Non-pigmented ciliary epithelial cell (primary cell): ENCODE measurements at regions not wholly inside any gene's neighbourhood (a gene's known extent, or its start where the extent isn't known, plus 50 kb on each side); places are given as distances from the start of the nearest gene placed in this dataset.

Experiments used
- DNase-seq: peaks from one replicate; pipeline ENCODE4 v3.0.0-alpha.2; 2010; ENCODE audit warnings: low read depth

DNA sequence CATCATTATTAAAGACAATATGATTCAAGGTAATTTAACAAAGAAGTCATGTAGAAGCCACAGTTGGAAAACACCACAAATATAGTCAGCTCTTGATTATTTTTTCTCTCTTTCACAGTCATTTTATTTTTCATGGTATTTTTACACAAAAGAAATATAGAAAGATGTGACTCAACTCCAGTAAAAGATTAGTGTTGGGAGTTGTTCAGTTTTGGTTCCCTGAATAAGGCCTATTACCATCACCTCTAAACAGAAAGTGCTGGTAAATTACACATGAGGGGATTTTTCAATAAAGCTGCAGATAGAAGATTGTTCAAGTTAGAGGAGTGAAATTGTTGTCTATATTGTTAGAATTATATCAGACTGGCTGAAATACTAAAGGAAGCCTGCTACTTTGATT lies 107.0 kb downstream of the DDIT4L start:
- DNase-seq: no peak

DNA sequence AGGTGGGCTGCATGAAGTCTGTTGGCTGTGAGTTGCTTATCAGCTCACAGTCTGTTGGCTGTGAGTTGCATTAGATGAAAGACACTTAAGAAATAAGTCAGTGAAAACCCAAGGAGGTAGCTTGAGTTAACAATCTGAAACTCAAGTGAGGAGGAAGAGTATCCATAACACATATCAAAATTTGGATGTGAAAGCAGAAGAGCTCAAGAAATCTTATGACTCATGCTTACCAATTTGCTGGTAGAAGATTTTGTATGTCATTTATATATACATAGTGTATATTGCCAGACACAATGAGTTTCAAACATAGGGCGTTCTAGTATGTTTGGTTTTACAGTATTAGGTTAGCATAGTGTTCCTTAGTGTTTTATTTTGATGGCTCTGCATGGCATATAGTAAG lies 107.4 kb downstream of the DDIT4L start:
- DNase-seq: no peak

DNA sequence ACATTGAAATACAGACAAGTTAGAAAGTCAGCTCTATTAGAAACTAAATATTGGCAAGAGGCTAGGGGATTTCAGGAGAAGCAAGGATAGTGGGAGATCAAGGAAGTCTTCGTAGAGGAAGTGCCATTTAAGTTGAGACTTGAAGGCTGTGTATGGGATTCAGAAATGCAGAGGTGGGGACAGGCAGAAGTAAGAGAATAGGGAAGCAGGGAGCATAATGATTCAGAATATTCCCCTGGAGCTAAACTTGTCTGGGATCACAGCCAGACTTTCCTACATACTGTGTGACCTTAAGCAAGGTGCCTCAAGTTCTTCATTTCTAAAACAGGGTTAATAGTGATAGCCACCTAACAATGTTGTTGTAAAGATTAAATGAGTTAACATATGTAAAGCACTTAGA lies 108.8 kb downstream of the DDIT4L start:
- DNase-seq: no peak

DNA sequence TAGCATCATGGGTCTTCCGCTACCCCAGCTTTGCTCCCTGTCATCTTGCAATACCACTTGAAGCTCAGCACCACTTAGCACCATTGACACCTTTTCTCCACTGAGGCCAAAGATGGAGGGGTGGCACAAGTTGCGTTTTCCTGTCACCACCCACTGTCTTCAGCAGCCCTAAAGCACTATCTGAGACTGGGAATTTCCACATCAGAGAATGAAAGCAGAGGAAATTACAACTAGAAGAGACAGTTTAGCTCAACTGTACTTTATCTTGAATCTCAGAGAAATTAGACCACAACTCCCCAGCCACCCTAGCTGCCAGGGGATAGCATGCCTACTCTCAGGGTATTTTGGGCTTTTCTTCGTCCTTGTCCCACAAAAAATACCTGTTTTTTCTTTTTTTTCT lies 111.0 kb downstream of the DDIT4L start:
- no peak for DNase-seq

DNA sequence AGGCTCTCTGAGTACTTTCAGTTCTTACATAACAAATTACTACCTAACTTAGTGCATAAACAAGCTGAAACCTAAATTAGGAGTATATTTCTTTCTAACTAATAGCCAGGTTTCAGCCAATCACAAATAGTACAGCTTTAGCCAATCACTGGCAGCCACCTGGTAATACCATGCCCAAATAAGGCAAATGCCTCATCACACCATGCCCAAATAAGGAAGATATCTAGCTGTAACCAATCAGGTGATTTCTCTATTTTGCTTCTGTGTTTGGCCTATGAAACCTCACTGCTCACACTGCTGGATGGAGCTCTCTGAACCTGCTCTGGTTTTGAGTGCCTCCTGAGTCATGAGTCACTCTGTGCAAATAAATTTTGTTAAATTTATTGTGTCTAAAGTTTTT lies 113.5 kb downstream of the DDIT4L start:
- DNase-seq: no peak

DNA sequence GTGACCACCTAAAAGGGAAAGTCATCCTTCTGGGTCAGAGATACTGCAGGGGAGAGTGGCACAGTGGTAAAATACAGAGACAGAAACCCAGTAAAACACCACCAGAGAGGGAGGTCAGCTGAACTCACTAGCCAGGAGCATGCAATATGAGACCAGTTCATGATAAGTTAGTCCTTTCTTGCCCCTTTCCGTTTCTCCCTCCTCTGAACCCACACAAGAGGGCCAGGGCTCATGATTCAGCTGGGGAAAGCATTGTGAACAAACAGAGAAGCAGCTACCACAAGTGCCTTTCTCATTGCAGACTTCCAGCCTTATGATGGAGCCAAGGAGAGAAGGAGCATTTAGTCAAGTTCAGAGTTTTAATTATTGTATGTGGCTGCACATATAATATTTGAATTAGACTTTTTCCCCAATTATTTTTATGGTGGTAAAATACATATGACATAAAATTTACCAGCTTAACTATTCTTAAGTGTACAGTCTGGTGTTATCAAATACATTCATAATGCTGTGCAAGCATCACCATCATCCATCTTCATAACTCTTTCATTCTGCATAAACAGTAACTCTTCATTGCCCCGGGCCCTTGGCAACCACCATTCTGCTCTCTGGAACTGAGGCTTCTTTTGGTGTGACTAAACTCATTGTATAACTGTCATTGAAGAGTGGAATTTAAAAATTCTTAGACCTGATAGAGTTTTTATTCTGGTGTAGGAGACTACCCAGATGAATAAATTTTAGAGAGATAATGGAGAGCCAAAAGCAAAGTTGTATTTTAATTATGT lies 114.6 kb downstream of the DDIT4L start:
- DNase-seq: no peak

DNA sequence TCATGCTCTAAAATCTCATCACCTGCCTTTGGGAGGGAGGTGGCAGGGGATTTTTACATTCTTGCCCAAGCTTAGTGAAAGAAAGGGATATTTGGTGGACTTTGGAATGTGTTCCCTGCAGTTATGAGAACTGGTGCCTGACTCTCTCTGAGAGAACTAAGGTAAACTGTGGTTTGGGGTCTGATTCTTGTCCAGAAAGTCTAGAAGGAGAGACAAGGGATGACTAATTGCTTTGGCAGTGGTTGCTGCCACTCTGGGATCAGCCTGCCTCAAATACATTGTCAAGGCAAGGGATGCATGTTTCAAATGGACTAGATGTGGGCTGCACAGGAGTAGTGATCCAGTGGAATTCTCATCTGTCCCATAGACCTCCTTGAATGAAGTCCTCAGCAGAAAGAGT lies 115.2 kb downstream of the DDIT4L start:
- no peak for DNase-seq

DNA sequence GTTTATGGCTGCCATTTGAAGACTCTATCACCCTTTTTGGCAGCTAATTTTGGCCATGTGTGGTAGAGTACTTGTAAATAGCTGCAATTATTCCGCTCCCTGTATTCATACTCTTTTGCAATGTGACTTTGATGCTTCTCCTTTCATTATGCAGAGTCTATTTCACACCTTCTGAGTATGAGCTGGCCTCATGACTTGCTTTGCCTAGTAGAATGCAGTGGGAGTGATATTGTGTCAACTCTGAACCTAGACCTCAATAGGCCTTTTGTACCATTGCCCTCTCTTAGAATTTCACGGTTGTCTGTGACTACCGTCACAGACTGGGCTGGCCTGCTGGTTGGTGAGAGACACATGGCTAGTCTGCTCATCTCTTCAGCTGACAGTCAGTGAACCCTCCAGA lies 118.8 kb downstream of the DDIT4L start:
- DNase-seq: no peak

DNA sequence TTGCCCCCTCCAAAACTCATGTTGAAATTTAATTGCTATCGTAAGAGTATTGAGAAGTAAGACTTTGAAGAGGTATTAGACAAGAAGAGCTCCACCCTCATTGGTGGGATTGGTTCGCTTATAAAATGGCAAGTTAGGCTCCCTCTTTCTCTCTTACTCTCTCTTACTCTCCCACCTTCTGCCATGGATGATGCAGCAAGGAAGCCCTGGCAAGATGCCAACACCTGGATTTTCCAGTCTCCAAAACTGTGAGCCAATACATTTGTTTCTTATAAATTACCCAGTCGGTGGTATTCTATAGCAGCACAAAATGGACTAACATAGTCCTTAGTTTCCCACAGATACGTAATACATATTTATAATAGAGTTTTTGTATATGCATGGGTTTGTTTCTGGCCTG lies 119.4 kb downstream of the DDIT4L start:
- DNase-seq: no peak

DNA sequence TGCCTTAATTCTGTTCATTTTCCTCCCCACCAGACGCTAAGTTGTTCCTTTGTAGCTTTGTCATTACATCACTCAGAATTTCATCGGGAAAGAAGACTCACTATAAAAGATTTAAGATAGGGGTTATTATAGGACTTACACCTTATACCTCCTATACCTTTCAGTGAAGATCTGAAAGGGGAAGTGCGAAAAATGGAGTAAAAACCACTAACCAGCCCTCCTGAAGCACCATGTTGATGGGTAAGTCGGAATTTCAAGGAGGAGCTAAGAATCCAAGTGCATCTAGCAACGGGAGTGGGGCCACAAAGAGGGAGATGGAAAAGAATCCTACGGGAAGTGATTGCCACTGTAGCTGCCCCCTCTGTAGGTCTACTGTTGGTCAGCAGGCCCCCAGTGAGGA lies 119.1 kb upstream of the H2AZ1 start:
- DNase-seq: no peak

DNA sequence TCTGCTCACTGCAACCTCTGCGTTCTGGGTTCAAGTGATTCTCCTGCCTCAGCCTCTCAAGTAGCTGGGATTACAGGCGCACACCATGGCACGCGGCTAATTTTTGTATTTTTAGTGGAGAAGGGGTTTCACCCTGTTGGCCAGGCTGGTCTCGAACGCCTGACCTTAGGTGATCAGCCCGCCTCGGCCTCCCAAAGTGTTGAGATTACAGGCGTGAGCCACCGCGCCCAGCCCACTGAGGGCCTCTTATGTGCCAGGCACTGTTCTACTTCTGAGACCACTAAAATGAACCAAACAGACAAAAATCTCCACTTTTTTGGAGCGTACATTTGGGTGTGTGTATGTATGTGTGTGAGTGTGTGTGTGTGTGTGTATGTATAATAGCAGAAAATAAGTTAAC lies 117.2 kb upstream of the H2AZ1 start:
- no peak for DNase-seq

DNA sequence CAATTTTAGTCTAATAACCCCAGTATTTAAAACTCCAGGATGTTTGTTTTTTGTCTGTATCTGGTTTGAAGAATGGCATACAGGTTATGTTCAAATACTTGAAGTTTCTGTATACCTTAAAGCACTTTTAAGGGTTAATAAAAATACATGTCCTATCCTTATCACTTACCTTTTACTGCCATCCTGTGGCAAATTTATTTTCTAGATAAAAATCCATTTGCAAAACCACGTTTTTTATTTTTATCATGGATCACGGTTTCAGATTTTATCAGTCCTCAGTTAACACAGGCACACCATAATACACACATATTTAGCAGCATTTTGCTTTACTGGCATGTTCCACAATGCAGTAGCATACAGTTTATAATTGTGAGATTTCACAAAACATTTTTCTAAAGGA lies 113.3 kb upstream of the H2AZ1 start:
- no peak for DNase-seq

DNA sequence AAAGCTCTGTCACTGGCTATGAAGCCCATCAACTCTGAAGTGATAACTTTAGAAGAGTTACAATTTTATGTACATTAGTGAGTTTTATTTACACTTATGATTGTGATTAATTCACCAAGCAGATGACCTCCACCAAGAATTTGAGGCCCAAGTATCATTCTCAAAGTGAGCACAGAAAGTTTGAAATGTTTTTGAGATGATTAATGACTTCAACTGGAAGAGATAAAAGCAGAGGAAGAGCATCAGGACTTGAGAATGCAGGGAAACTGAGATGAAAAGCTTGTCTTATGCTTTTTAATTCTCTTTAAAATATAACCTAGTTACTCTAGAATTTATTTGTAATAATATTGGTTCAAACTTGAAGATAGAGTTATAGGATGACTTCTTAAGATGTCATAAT lies 112.8 kb upstream of the H2AZ1 start:
- DNase-seq: no peak

DNA sequence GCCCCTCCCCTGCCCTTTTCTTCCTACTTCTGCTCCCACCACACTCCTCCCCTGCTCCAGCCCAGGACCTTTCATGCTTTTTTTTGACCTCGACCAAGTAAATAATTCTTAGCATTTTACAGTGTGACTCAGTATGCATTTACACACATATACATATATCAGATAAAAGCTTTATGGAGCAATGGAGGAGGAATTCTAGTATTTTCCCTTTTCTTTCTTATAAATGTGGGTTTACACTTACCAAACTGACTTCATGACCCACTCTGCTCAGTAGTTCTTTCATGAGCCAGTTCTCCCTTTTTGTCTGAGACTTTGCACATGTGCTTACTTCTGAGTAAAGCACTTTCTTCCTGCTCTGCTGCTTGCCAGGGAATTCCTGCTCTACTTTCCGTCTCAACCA lies 111.8 kb upstream of the H2AZ1 start:
- DNase-seq: no peak

DNA sequence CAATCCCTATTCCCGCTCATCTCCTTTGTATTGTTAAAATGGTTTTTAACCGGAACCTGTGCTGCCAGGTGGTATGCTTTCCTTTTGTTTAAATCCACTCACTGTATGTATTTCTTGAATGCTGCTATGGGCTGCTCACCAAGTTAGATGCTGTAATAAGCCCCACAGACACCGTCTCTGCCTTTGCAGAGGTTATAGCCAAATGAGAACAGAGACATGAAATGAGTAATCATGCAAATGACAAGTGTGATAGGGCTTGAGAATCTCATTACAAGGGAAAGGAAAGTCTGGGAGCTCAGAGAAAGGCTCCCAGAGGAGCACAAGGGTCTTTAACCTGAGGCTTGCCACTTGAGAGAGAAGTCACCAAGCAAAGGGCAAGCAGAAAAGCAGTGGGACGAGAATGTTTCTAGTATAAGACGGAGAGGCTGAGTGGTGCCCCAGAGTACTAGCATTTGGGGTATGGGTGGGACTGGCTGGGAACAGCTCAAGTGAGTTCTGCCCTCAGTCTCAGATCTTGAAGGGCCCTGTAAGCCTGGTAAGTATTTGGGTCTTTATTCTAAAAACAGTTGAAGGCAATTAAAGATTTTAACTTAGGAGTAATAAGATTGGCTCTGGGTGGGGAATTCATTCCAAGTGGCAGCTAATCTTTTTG lies 110.8 kb upstream of the H2AZ1 start:
- no peak for DNase-seq

DNA sequence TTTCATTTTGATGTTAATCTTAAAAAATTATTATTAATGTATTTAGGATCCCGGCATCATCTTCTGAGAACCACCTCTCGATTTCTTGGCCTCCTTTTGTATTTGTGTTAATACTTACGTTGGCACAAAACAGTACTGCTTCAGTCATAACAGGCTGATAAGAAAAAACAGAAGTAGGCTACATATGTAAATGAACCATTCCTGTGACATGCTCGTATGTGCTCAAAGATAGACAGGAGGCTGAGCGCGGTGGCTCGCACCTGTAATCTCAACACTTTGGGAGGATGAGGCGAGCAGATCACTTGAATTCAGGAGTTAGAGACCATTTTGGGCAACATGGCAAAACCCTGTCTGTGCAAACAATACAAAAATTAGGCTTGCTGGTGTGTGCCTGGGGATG lies 109.4 kb upstream of the H2AZ1 start:
- DNase-seq: no peak

DNA sequence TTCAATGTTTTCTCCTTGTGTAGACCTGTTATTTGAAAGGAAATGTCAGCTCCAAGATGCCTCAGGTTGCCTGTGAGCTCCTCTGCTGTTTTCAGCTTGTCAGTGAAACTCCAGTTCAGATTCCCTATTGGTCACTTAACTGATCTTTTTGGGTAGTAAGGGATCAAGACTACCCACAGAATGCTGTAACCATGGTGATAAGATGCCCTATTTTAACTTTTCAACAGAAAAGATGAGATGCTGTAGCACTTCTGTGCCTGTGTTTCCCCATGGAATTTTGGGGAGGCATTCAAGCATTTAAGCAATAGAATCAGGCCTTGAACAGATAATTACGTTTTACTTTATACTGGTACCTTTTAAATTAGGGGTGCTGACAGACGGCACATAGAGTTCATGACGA lies 106.6 kb upstream of the H2AZ1 start:
- DNase-seq: no peak

DNA sequence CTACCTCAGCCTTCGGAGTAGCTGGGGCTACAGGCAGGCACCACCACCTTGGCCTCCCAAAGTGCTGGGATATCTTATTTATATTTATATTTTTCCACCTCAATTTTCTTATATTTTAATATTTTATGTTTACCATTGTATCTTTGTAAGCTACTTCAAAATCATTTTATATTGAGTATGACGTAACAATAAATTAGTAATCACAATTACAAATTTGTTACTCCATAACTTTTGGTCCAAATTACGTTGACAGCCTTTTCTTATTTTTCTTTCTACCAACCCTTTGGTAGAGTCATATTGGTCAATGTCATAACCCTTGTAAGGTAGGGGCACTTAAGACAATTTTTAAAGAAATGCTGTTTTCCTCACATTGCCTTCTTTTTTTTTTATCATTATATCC lies 104.0 kb upstream of the H2AZ1 start:
- no peak for DNase-seq

DNA sequence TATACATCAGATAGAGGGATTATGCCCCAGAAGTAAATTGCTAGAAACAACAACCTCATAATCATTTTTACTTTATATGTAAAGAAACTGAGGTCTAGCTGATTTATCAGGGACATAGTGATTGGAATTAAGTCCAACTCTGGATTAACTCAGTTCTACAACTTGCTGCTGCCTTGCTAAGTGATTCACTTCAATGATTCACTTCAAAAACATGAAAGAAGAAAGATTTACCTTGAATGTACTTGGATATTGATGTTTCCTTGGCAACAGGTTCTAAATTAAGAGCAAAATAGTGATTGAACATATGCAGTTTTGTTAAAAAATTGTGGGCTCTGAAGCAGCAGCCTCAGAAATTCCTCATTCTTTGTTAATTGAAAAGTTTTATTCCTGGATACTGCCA lies 99.8 kb upstream of the H2AZ1 start:
- no peak for DNase-seq

DNA sequence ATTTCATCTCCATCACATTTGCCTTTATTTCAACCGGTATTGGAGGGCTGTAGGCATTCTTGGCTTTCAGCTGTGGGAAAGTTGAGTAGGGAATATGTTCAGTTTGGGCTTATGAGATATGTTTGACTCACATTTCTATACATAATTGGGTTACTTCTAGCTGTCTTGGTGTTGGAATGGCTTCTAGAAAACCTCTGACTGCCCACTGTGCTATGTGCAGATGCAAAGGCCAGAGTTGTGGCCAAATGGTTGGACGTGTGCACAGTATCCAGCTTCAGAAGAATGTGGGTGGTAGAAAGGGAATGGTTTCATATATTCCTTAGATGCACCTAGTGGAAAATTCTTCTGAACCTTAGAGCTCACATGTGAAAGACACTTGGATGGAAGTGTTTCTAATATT lies 92.6 kb upstream of the H2AZ1 start:
- DNase-seq: no peak

DNA sequence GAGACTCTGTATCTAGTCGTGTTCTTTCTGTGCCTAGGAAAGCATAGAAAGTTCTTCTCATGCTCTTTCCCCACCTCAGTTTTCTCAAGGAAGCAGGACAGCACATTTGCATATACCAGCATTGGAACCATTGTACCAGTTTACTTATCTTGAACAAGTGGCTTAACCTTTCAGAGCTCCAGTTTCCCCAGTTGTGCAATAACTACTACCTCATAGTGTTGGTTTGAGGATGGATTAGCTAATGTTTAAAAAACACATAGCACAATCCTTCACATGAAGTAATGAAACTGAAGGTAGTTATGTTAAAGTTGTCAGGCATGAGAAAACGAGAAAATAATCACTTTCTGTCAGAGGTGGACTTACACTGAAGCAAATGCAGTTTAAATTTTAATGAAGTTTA lies 92.2 kb upstream of the H2AZ1 start:
- DNase-seq: no peak

DNA sequence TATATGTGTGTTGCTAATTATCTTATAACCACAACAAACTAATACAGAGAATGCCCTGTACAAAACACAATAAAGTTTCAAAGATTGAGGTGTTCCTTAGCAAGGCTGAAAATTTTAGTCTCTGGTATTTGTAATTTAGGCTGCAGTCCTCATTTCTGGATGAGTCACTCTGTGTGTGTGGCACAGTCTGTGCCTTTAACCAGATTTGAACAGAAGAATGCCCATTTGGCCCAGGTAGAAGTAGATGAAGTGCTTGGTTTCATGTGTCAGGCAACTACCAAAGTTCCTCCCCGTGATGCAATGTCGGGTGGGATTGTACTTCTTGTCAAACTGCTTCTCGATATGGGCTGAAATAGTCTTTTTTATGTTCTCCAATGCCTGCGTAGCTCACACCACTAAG lies 91.6 kb upstream of the H2AZ1 start:
- DNase-seq: no peak

DNA sequence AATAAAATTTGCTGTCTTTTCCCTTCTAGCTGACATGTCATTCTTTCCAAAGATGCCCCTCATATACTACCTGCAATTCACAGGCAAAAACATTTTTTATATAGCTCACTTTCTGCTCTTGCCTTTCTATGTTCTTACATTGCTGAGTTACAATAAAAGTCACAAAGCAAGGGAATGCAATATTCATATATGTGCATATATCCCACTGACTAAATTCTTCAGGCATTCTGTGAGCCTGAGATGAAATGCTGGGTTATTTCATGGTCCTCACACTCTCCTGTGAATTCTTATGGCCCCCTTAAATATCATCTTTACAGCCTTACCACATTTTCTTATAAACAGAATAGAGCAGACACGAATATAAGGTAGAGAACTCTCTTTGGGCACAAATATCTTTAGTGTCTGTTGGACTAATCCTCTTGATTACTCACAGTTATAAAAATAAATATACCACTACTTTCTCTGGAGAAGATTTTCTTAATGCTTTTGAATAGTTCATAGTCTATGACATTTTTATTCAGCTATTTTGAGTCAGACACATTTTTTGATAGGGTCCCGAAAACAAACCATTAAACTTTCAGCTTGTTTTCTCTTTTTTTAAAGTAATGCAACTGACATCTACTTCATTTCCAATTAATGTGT lies 84.1 kb upstream of the H2AZ1 start:
- DNase-seq: no peak

DNA sequence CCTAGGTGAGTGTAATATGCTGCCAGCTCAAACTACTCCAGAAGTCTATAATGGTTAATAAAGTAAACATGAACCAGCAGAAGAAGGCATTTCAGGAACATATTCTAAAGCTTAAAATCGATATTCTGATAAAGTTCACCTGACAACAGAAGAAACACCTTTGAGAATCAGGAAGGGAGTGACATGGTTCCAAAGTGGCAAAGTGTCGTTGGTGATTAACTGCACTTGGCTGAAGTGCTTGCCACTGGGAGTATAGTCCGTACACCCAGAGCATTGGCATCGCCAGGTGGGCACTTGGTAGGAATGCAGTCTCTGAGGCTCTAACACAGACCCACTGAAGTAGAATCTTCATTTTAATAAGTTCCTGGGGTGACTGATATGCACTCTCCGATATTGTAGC lies 76.0 kb upstream of the H2AZ1 start:
- no peak for DNase-seq
